Transverse colon (tissue), 4 donors: ENCODE measurements at regions not wholly inside any gene's neighbourhood (a gene's known extent, or its start where the extent isn't known, plus 50 kb on each side); places are given as distances from the start of the nearest gene placed in this dataset.

Experiments used
- CTCF ChIP-seq, 5 experiments: fragments of 200-600 bp in 3 of 5; fragments of 450-650 bp in 2 of 5; sonication (generic) in 3 of 5; IDR thresholded peaks; 1 replicate in 2 of 5; 2 replicates in 3 of 5; pipeline ENCODE4 v1.5.1; 2016 to 2017; ENCODE audit warnings: antibody characterized with exemption in 5 of 5, inconsistent platforms in 3 of 5, mild to moderate bottlenecking in 2 of 5, moderate library complexity in 1 of 5
- POLR2AphosphoS5 ChIP-seq, 3 donors: sonication (generic); formaldehyde crosslinking; IDR thresholded peaks; one replicate each; pipeline ENCODE4 v1.6.1; 2016; ENCODE audit warnings: antibody characterized with exemption in 3 of 3

DNA sequence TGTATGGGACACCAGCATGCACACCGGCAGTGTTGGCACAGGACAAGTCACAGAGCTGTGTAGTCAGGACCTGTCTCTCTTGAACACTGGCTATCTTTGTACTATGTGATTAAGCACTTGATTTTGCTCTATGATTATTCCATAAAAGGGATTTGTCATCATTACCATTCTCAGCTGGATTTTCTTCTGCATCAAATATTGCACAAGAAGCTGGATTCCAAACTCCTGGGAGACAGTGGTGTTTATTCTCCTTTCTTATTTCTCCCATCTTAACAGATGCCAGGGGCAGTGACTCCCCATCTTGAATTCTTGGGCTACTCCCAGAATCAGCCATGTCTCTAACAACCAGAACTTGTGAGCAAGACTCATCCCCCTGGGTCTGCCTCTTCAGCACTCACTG is 62.5 kb upstream of the GNAZ start:
- TF ChIP-seq CTCF (IDR thresholded peaks at IDR 0.05) = no peak
- no peak for TF ChIP-seq POLR2AphosphoS5 (IDR thresholded peaks at IDR 0.05)
